Endothelial cell (in vitro differentiated cells): ENCODE measurements at regions not wholly inside any gene's neighbourhood (a gene's known extent, or its start where the extent isn't known, plus 50 kb on each side); places are given as distances from the start of the nearest gene placed in this dataset.

Experiments used
- DNase-seq: peaks from one replicate; pipeline ENCODE4 v3.0.0; 2021; ENCODE audit warnings: low spot score
- H3K27ac Mint-ChIP-seq: one replicate; pipeline ENCODE4 v1.8.0; 2021; ENCODE audit warnings: mixed read lengths, inconsistent platforms; ENCODE audit not compliant: unreplicated experiment
- H3K27me3 Mint-ChIP-seq: one replicate; pipeline ENCODE4 v1.8.0; 2021; ENCODE audit warnings: mild to moderate bottlenecking, moderate library complexity, mixed read lengths, inconsistent platforms; ENCODE audit not compliant: unreplicated experiment
- H3K36me3 Mint-ChIP-seq: one replicate; pipeline ENCODE4 v1.8.0; 2021; ENCODE audit warnings: mild to moderate bottlenecking, low read depth, mixed read lengths, inconsistent platforms; ENCODE audit not compliant: unreplicated experiment
- H3K4me1 Mint-ChIP-seq: one replicate; pipeline ENCODE4 v1.8.0; 2021; ENCODE audit warnings: mild to moderate bottlenecking, mixed read lengths, inconsistent platforms; ENCODE audit not compliant: unreplicated experiment
- H3K4me3 Mint-ChIP-seq: one replicate; pipeline ENCODE4 v1.8.0; 2021; ENCODE audit warnings: mild to moderate bottlenecking, mixed read lengths, inconsistent platforms; ENCODE audit not compliant: unreplicated experiment
- H3K9me3 Mint-ChIP-seq: one replicate; pipeline ENCODE4 v1.8.0; 2021; ENCODE audit warnings: mixed read lengths, inconsistent platforms; ENCODE audit not compliant: unreplicated experiment
- TF ChIP-seq, protein P1 (sequence below): fragments of 200-600 bp; sonication (generic); IDR thresholded peaks from one replicate; pipeline ENCODE4 v1.5.0; 2021; ENCODE audit warnings: antibody characterized with exemption; ENCODE audit not compliant: unreplicated experiment

DNA sequence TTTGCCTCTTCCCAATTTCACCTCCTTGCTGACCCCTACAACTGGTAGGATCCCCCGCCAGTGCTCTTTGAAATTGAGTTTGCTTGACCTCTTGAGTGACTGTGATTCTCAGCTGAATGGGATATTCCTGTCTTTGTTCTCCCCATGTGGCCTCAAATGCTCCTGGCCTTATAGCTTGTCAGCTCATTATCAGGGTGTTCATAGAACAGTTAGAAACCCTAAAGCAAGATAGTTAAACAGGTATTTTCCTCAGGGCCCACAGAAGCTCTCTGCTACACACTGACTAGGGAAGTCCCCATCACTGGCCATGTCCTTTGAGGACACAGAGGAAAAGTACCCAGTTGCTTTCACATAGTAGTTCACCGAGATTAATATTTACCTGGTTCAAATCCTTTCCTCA is 211.5 kb upstream of the DTNBP1 start:
- Mint-ChIP-seq H3K4me3 (no peak overlapping the region), H3K9me3 (no peaks in the 10 kb centered on the region), H3K27ac (no peak overlapping the region), H3K27me3 (no peaks in the 10 kb centered on the region), H3K4me1 (peaks cover 8% of the 10 kb centered on the region), H3K36me3 (no peaks in the 10 kb centered on the region)
- DNase-seq, result no peak
- TF ChIP-seq, protein P1, sequence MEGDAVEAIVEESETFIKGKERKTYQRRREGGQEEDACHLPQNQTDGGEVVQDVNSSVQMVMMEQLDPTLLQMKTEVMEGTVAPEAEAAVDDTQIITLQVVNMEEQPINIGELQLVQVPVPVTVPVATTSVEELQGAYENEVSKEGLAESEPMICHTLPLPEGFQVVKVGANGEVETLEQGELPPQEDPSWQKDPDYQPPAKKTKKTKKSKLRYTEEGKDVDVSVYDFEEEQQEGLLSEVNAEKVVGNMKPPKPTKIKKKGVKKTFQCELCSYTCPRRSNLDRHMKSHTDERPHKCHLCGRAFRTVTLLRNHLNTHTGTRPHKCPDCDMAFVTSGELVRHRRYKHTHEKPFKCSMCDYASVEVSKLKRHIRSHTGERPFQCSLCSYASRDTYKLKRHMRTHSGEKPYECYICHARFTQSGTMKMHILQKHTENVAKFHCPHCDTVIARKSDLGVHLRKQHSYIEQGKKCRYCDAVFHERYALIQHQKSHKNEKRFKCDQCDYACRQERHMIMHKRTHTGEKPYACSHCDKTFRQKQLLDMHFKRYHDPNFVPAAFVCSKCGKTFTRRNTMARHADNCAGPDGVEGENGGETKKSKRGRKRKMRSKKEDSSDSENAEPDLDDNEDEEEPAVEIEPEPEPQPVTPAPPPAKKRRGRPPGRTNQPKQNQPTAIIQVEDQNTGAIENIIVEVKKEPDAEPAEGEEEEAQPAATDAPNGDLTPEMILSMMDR, result no peak

DNA sequence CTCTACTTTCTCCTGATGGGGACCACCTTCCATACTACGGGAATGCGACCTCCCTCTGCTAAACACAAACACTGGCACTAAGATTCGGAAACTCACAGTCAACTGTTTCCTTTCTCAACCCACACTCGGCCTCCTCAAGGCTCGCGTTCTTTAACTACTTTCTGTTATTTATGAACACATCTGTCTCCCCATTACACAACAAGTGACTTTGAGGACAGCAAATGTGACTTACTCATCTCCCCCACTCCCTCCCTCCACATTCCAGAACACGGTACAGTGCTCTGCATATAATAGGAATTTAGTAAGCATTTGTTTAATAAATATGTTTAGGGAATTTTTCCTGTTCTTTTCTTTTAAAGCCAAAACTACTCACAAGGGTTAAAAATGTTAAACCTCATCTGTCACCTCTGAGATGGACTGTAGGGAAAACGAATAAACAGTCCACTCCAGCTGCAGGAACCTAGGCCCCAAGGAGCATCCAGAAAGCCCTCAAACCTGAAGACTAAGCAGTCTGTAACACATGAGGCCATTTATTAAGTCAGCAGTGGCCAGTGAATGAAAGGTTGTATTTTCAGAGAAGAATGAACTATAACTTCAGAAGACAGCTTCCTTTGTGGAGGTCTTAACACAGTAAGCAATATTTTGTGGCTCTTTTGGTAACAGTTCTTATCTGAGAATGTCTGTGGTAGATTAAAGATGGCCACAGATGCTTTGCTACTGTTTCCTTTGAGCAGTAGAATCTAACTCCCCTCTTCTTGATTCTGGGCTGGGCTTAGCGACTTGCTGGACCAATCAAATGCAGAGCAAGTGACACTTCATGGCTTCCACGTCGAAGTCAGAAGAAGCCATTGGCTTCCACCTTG is 209.6 kb upstream of the DTNBP1 start:
- no peak for DNase-seq
- Mint-ChIP-seq H3K27me3 (no peaks in the 10 kb centered on the region), H3K36me3 (no peaks in the 10 kb centered on the region), H3K4me3 (no peak overlapping the region), H3K9me3 (no peaks in the 10 kb centered on the region), H3K4me1 (peaks cover 8% of the 10 kb centered on the region), H3K27ac (no peak overlapping the region)
- TF ChIP-seq, protein P1, result no peak

DNA sequence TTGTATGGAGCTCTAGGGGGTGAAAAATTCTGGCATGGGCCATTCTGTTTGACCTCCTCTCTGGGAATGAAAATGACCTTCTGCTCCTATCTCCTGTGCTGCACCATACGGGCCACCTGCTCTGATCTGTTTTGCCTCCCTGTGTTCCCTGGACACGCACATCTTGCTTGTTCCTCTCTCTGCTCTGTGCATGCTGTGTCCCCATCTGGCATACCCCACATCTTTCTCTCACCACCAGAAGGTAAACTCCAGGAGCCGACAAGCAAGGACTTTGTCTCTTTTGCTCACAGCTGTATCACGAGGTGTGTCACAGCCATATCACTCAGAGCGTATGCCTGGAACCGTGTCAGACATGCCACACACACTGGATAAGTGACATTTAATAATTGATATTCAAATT is 208.4 kb upstream of the DTNBP1 start:
- Mint-ChIP-seq H3K9me3 (no peaks in the 10 kb centered on the region), H3K27ac (no peak overlapping the region), H3K4me1 (peaks cover 8% of the 10 kb centered on the region), H3K36me3 (no peaks in the 10 kb centered on the region), H3K27me3 (no peaks in the 10 kb centered on the region), H3K4me3 (no peak overlapping the region)
- DNase-seq, result no peak
- TF ChIP-seq, protein P1, result no peak

DNA sequence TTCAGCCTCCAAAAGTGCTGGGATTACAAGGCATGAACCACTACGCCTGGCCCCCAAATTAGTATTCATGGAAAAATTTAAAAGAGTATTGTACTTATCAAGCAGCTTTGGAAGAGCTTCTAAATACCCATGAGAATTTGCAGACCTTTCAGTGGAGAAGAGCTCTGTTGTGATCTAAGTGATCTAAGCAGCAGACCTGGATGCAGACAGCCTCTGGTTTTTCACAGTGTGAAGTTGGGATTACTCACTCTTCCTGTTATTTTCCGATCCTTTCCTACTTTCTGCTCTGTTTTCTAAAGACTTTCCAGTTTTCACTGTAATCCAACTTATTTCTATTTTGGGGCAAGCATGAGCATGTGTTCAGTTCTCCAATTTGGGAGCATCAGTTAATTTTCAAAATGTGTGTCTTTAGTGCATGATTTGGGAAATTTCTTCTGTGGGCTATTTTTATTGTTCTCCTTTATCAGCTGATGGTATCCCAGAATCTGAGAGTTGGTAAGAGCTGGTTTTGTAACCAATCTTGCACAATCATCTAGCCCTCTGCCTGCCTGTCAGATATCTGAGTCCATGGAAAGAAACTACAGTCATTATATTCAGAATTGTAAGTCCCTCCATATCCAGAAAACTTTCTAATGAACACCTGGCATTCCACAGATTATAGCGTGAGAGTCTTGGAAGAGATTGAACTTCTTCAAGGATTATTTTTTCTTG is 207.7 kb upstream of the DTNBP1 start:
- TF ChIP-seq, protein P1, result no peak
- Mint-ChIP-seq H3K4me1 (peaks cover 8% of the 10 kb centered on the region), H3K4me3 (no peak overlapping the region), H3K27me3 (no peaks in the 10 kb centered on the region), H3K36me3 (no peaks in the 10 kb centered on the region), H3K9me3 (no peaks in the 10 kb centered on the region), H3K27ac (peak overlapping the region; percentile 25)
- no peak for DNase-seq

DNA sequence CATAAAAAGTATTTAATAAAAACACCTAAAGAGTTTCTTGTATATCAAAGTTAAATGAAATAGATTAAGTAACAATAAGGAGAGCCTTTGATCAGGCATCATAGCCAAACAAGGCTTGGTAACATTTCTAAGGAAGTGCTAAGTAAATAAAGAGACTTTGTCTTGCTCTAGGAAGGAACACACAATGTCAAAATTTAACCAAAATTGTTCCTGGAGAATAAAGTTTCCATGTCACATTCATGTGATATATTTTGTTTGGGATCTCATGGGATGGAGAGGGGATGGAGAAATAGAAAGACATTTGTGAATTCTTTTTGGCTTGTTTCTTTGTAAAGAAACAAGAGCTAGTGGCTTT is 201.9 kb upstream of the DTNBP1 start:
- H3K4me3 Mint-ChIP-seq, result no peak overlapping the region
- TF ChIP-seq, protein P1, result no peak

More for the DNA sequence above, 201.9 kb upstream of the DTNBP1 start:
- no peaks in the 10 kb centered on the region for H3K36me3 Mint-ChIP-seq
- no peaks in the 10 kb centered on the region for H3K4me1 Mint-ChIP-seq
- no peaks in the 10 kb centered on the region for H3K9me3 Mint-ChIP-seq
- no peak overlapping the region for H3K27ac Mint-ChIP-seq
- DNase-seq, result no peak
- H3K27me3 Mint-ChIP-seq, result peaks cover 2% of the 10 kb centered on the region
